HT1080 (cell line): ENCODE measurements at regions not wholly inside any gene's neighbourhood (a gene's known extent, or its start where the extent isn't known, plus 50 kb on each side); places are given as distances from the start of the nearest gene placed in this dataset.
"Not testable (repeated sequence)": the region's sequence is repeated elsewhere in the genome, so short reads cannot be mapped to it uniquely, and the experiment has no call there.

Experiments
- DNase-seq: peaks from one replicate; pipeline ENCODE4 v3.0.0-alpha.2; 2015; ENCODE audit warnings: low read depth

GRCh38 chr17:12195418-12195817 lies 174.7 kb downstream of the MAP2K4 start:
- DNase-seq, result no peak

- DNase-seq, result no peak
Measured at GRCh38 chr17:12201294-12201880, 180.7 kb downstream of the MAP2K4 start.

- no peak for DNase-seq
Measured at GRCh38 chr17:12209632-12210191, 189.0 kb downstream of the MAP2K4 start.

GRCh38 chr17:12220714-12221439 lies 200.2 kb downstream of the MAP2K4 start:
- DNase-seq, result not testable (repeated sequence)

GRCh38 chr17:12222392-12222791 lies 201.7 kb downstream of the MAP2K4 start:
- no peak for DNase-seq

GRCh38 chr17:12227547-12227946 lies 206.9 kb downstream of the MAP2K4 start:
- DNase-seq, result no peak

GRCh38 chr17:12229335-12229734 lies 208.7 kb downstream of the MAP2K4 start:
- no peak for DNase-seq

GRCh38 chr17:12230481-12231354 lies 210.0 kb downstream of the MAP2K4 start:
- no peak for DNase-seq

GRCh38 chr17:12231355-12231682 lies 210.6 kb downstream of the MAP2K4 start:
- DNase-seq, result peak; percentile 9

- DNase-seq, result not testable (repeated sequence)
Measured at GRCh38 chr17:12239021-12239420, 218.3 kb downstream of the MAP2K4 start.

GRCh38 chr17:12242345-12242954 lies 221.8 kb downstream of the MAP2K4 start:
- DNase-seq, result no peak

GRCh38 chr17:12247761-12248160 lies 227.1 kb downstream of the MAP2K4 start:
- DNase-seq, result no peak

GRCh38 chr17:12250973-12251372 lies 230.3 kb downstream of the MAP2K4 start:
- DNase-seq, result no peak

GRCh38 chr17:12252462-12252861 lies 231.8 kb downstream of the MAP2K4 start:
- no peak for DNase-seq

GRCh38 chr17:12254460-12254859 lies 233.8 kb downstream of the MAP2K4 start:
- DNase-seq, result no peak

GRCh38 chr17:12256380-12256995 lies 235.8 kb downstream of the MAP2K4 start:
- DNase-seq, result peak; percentile 17

GRCh38 chr17:12257176-12257575 lies 236.5 kb downstream of the MAP2K4 start:
- no peak for DNase-seq

- DNase-seq, result no peak
Measured at GRCh38 chr17:12261354-12261753, 240.7 kb downstream of the MAP2K4 start.

GRCh38 chr17:12269751-12270150 lies 249.1 kb downstream of the MAP2K4 start:
- DNase-seq, result no peak

- DNase-seq, result no peak
Measured at GRCh38 chr17:12277827-12278226, 257.1 kb downstream of the MAP2K4 start.

- peak; percentile 34 for DNase-seq
Measured at GRCh38 chr17:12282056-12282455, 261.4 kb downstream of the MAP2K4 start.
